ENCODE measurements at regions not wholly inside any gene's neighbourhood (a gene's known extent, or its start where the extent isn't known, plus 50 kb on each side); places are given as distances from the start of the nearest gene placed in this dataset.

GRCh38 chr22:49483281-49483870 is 344.3 kb downstream of the BRD1 start:
- DNase-seq = no peak

GRCh38 chr22:49482811-49483210 is 344.9 kb downstream of the BRD1 start:
- no peak for DNase-seq

GRCh38 chr22:49481659-49482399 is 345.8 kb downstream of the BRD1 start:
- DNase-seq = no peak

- no peak for DNase-seq
These were observed 346.6 kb downstream of the BRD1 start for GRCh38 chr22:49480896-49481658.

GRCh38 chr22:49480331-49480730 is 347.3 kb downstream of the BRD1 start:
- no peak for DNase-seq

GRCh38 chr22:49479566-49479965 is 348.1 kb downstream of the BRD1 start:
- DNase-seq = no peak

GRCh38 chr22:49476800-49477400 is 350.8 kb downstream of the BRD1 start:
- DNase-seq = no peak

- no peak for DNase-seq
These were observed 351.5 kb downstream of the BRD1 start for GRCh38 chr22:49476176-49476575.

GRCh38 chr22:49475253-49475652 is 352.4 kb downstream of the BRD1 start:
- DNase-seq = no peak

- DNase-seq = no peak
These were observed 354.4 kb downstream of the BRD1 start for GRCh38 chr22:49473286-49473685.

GRCh38 chr22:49470741-49471503 is 356.8 kb downstream of the BRD1 start:
- no peak for DNase-seq

GRCh38 chr22:49469896-49470740 is 357.6 kb downstream of the BRD1 start:
- DNase-seq = no peak

GRCh38 chr22:49468487-49469198 is 359.0 kb downstream of the BRD1 start:
- DNase-seq = no peak

GRCh38 chr22:49466878-49467595 is 360.6 kb downstream of the BRD1 start:
- DNase-seq = no peak

GRCh38 chr22:49464037-49464436 is 363.6 kb downstream of the BRD1 start:
- no peak for DNase-seq

- no peak for DNase-seq
These were observed 364.9 kb downstream of the BRD1 start for GRCh38 chr22:49462795-49463194.

- DNase-seq = no peak
These were observed 365.4 kb downstream of the BRD1 start for GRCh38 chr22:49462291-49462690.

- DNase-seq = no peak
These were observed 366.0 kb downstream of the BRD1 start for GRCh38 chr22:49461674-49462073.

GRCh38 chr22:49460592-49461281 is 366.9 kb downstream of the BRD1 start:
- no peak for DNase-seq
